Stimulated activated naive B cell treated with anti-CD40 and anti-IgM and Interleukin-4, amounts not matched to agents 10 μg/mL and 1 μg/mL and 100 μg/mL, for 72 hours (primary cell): ENCODE measurements at regions not wholly inside any gene's neighbourhood (a gene's known extent, or its start where the extent isn't known, plus 50 kb on each side); places are given as distances from the start of the nearest gene placed in this dataset.

Experiments
- ATAC-seq, 2 donors: fragments of 150-1000 bp; cut with Tn5 transposase; replicated peaks; 2 replicates each; pipeline ENCODE4 v1.10.0; 2021; ENCODE audit warnings: moderate library complexity in 1 of 2
- DNase-seq: peaks from one replicate; pipeline ENCODE4 v3.0.0; 2021
- H3K27ac Mint-ChIP-seq: one replicate; pipeline ENCODE4 v1.8.0; 2022; ENCODE audit warnings: mild to moderate bottlenecking, mixed read lengths
- H3K27me3 Mint-ChIP-seq, 2 donors: one replicate each; pipeline ENCODE4 v1.8.0; 2022; ENCODE audit warnings: mixed read lengths in 2 of 2
- H3K36me3 Mint-ChIP-seq, 2 donors: one replicate each; pipeline ENCODE4 v1.8.0; 2022; ENCODE audit warnings: mixed read lengths in 2 of 2, mild to moderate bottlenecking in 1 of 2
- H3K4me1 Mint-ChIP-seq, 2 donors: one replicate each; pipeline ENCODE4 v1.8.0; 2022; ENCODE audit warnings: mixed read lengths in 2 of 2, mild to moderate bottlenecking in 1 of 2
- H3K4me3 Mint-ChIP-seq, 2 donors: one replicate each; pipeline ENCODE4 v1.8.0; 2022; ENCODE audit warnings: mild to moderate bottlenecking in 2 of 2, mixed read lengths in 2 of 2, moderate library complexity in 1 of 2
- H3K9me3 Mint-ChIP-seq, 2 donors: one replicate each; pipeline ENCODE4 v1.8.0; 2022; ENCODE audit warnings: mixed read lengths in 2 of 2, mild to moderate bottlenecking in 1 of 2

GRCh38 chr20:19962958-19963357 is 54.2 kb upstream of the NAA20 start:
- H3K36me3 Mint-ChIP-seq: peaks cover 2 to 5% of the 10 kb centered on the region in 2 donors
- H3K27me3 Mint-ChIP-seq: no peaks in the 10 kb centered on the region
- no peak overlapping the region for H3K4me3 Mint-ChIP-seq
- H3K4me1 Mint-ChIP-seq: peaks cover 0 to under 1% of the 10 kb centered on the region in 2 donors
- H3K27ac Mint-ChIP-seq: no peak overlapping the region
- ATAC-seq (no peak), DNase-seq (no peak)
- no peaks in the 10 kb centered on the region for H3K9me3 Mint-ChIP-seq

GRCh38 chr20:19964289-19965265 is 52.6 kb upstream of the NAA20 start:
- Mint-ChIP-seq H3K36me3 (peaks cover 3 to 5% of the 10 kb centered on the region in 2 donors), H3K4me1 (peaks cover 5 to 6% of the 10 kb centered on the region in 2 donors), H3K27ac (no peak overlapping the region), H3K9me3 (peaks cover 0 to 4% of the 10 kb centered on the region in 2 donors), H3K27me3 (peaks cover 0 to 5% of the 10 kb centered on the region in 2 donors), H3K4me3 (no peak overlapping the region)
- no peak for DNase-seq
- ATAC-seq: no peak

DNA sequence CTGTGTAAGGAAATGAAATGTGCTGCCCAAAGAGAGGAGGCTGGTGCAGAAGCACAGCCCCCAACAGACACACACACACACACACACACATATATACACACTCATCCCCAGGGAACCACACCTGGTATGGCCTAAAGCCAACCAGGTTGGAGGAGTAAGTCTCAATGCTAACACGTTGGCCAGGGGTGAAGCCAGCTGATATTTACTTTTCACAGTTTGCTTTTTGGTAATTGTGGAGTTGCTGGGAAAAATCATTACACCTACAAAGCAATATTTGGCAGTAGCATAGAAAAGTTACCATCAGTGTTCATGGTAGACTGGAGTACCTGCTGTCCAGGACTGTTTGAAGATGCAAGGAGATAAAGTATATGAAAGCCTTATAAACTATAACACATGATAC is 50.3 kb upstream of the NAA20 start:
- H3K27me3 Mint-ChIP-seq: peaks cover 5% of the 10 kb centered on the region in 2 donors
- H3K4me1 Mint-ChIP-seq: peaks cover 5 to 6% of the 10 kb centered on the region in 2 donors
- DNase-seq (no peak), ATAC-seq (no peak)
- peaks cover 0 to 3% of the 10 kb centered on the region in 2 donors for H3K36me3 Mint-ChIP-seq
- no peak overlapping the region for H3K27ac Mint-ChIP-seq
- H3K4me3 Mint-ChIP-seq: no peak overlapping the region
- H3K9me3 Mint-ChIP-seq: peaks cover 0 to 4% of the 10 kb centered on the region in 2 donors
